ENCODE measurements at regions not wholly inside any gene's neighbourhood (a gene's known extent, or its start where the extent isn't known, plus 50 kb on each side); places are given as distances from the start of the nearest gene placed in this dataset.

DNA sequence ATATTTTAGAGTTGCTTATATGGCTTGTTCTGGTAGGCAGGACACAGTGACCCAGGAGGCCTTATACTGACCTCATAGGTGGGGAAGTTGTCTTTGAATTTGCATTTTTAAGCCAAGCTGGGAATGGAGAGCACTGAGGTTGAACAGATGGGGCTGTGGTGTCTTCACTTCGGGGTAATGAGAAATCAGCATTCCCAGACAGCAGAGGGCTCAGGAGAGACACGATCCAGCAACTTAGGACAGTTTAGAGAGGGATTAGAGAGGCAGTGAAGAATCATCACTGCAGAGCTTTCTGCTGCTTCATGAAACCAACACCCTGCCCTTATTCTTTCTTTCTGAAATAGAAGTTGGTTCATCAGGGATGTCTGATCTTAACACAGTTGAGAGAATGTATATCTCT lies 202.4 kb downstream of the TDRD15 start:
- no peak for DNase-seq (ENCODE audit: low read depth)
- no peak overlapping the region for H3K4me3 ChIP-seq (ENCODE audit: low read length)
- TF ChIP-seq, protein P1, sequence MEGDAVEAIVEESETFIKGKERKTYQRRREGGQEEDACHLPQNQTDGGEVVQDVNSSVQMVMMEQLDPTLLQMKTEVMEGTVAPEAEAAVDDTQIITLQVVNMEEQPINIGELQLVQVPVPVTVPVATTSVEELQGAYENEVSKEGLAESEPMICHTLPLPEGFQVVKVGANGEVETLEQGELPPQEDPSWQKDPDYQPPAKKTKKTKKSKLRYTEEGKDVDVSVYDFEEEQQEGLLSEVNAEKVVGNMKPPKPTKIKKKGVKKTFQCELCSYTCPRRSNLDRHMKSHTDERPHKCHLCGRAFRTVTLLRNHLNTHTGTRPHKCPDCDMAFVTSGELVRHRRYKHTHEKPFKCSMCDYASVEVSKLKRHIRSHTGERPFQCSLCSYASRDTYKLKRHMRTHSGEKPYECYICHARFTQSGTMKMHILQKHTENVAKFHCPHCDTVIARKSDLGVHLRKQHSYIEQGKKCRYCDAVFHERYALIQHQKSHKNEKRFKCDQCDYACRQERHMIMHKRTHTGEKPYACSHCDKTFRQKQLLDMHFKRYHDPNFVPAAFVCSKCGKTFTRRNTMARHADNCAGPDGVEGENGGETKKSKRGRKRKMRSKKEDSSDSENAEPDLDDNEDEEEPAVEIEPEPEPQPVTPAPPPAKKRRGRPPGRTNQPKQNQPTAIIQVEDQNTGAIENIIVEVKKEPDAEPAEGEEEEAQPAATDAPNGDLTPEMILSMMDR (IDR thresholded peaks at IDR 0.05; ENCODE audit: insufficient read depth, low read depth, low read length, missing control alignments) = no peak

DNA sequence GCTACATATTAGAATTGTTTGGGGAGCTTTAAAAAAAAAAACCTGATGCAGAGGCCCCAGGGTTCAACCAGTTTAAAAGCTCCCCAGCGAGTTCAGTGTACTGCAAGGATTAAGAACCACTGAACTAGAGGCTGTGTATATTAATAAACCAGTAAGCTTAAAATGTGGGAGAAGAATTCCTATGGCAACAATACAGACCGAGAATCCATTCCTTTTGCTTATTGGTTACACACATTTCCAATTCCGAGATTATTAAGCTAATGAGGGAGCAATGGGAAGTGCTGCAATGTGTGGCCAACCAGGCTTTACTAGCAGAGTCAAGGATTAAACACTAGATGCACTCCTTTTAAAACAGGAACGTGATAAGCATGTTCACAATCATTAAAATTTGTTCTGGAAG lies 204.4 kb downstream of the TDRD15 start:
- TF ChIP-seq, protein P1 (IDR thresholded peaks at IDR 0.05; ENCODE audit: insufficient read depth, low read depth, low read length, missing control alignments) = no peak
- no peak for DNase-seq (ENCODE audit: low read depth)
- H3K4me3 ChIP-seq (ENCODE audit: low read length) = no peak overlapping the region

DNA sequence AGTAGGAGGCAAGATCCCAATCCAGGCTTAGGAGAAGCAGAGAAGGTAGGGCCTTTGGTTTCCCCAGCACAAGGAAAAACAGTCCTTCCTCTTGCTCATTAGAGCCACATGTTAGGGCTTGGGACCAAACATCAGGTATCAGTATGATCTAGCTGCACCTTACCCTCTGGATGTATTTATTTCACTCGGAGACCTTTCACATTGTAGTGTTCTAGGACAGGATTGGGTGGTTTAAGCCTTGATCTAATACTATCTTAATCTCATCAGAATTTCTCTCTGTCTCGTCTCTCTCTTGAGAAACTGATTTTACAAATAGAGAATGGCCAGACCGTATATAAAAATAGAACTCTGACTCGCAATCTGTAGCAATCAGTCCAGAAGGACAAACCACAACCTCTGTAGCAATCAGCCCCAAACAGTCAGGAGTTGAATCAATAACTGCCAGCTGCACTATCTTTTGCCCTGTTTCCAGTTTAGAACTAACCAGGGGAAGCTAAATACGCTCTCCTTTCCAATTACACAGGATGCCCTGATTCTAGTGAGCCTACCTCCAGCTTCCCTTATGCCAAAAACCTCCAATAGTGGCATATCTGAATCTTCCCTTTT lies 207.1 kb downstream of the TDRD15 start:
- no peak for DNase-seq (ENCODE audit: low read depth)
- H3K4me3 ChIP-seq (ENCODE audit: low read length) = no peak overlapping the region
- TF ChIP-seq, protein P1 (IDR thresholded peaks at IDR 0.05; ENCODE audit: insufficient read depth, low read depth, low read length, missing control alignments) = no peak

DNA sequence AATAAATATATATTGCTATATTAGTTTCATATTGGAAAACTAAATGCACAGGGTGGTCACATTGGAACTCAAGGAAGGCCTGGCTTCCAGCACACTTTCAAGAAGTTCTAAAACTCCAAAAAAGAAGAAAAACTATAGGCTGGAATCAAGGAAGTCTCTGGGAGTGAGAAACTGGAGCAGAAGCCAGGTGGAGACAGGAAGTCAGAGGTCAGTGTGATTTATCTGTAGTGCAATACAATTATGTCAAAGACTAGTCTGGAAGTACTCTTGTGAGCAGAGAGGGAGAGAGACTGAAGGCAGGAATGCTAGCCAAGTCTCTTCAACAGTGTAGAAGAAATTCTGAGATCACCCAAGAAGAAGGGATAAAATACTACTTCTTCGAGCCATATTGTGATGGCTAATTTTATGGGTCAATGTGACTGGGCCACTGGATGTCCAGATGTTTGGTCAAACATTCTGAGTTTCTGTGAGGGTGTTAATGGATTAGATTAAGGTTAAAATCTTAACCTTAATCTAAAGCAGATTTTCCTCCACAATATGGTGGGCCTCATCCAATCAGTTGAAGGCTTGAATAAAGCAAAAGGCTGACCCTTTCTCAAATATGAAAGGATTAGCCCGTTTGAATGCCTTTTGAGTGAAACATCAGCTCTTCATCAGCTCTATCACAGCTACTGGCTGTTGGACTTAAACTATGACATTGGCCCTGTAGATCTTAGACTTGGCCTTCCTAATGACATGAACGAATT lies 208.0 kb downstream of the TDRD15 start:
- DNase-seq (ENCODE audit: low read depth) = no peak
- no peak overlapping the region for H3K4me3 ChIP-seq (ENCODE audit: low read length)
- TF ChIP-seq, protein P1 (IDR thresholded peaks at IDR 0.05; ENCODE audit: insufficient read depth, low read depth, low read length, missing control alignments) = no peak

DNA sequence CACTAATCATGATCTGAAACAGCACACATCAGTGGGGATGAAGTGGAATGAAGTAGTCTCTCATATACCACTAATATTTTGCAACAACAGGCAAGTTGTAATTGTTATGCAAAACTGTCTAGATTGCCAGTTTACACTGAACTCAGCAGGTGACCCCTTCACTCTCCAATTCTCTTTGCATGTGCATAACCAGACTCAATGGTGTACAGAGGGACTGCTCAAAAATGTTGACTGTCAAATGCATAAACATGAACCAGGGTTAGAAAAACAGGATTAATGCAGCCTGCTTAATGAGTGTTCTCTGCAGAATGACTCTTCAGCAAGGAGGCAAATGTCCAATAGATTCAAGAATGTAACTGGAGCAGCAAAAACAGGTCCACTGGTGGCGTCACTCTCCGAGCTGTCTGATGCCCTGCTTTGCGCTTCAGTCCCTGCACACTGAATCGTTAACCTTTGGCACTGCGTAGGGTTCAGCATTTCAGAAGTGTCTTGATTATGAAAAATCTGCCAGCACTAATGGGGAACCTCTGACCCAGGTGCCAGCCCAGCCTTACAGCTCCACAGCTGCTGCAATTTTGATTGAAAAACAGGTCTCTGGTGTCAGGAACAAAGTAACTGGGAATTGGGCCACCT lies 209.3 kb downstream of the TDRD15 start:
- DNase-seq (ENCODE audit: low read depth) = no peak
- TF ChIP-seq, protein P1 (IDR thresholded peaks at IDR 0.05; ENCODE audit: insufficient read depth, low read depth, low read length, missing control alignments) = no peak

DNA sequence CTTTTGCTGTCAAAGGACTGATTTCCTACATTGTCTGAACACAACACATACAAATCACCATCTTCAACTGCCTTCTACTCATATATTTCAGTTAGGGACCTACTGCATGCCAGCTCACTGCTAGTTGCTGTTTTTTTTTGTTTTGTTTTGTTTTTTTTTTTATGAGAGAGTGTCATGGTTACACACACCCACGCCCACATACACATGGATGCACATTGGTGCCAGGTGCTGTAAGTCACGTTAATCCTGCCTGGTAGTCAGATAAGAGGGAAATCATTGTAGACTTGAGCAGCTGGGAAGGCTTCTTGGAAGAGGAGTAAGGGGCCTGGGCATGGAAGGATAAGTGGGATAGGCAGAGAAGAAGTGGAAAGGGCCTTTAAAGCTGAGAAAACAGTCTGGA lies 209.9 kb downstream of the TDRD15 start:
- no peak for DNase-seq (ENCODE audit: low read depth)
- H3K4me3 ChIP-seq (ENCODE audit: low read length) = no peak overlapping the region

More for the DNA sequence above, 209.3 kb downstream of the TDRD15 start:
- H3K4me3 ChIP-seq (ENCODE audit: low read length) = no peak overlapping the region

More for the DNA sequence above, 209.9 kb downstream of the TDRD15 start:
- TF ChIP-seq, protein P1 (IDR thresholded peaks at IDR 0.05; ENCODE audit: insufficient read depth, low read depth, low read length, missing control alignments) = no peak

Measured in epithelial cell of esophagus (primary cell).